BJ (cell line): ENCODE measurements at regions not wholly inside any gene's neighbourhood (a gene's known extent, or its start where the extent isn't known, plus 50 kb on each side); places are given as distances from the start of the nearest gene placed in this dataset.

ENCODE experiments used
- CTCF ChIA-PET: fragments of 350-600 bp; formaldehyde crosslinking; extraction: SDS; loops from one replicate; lab custom pipeline; 2021; ENCODE audit warnings: antibody characterized with exemption, inconsistent platforms; lab: Yijun Ruan, JAX
- POLR2A ChIA-PET: fragments of 300-600 bp; sonication (Branson Sonifier 250); formaldehyde crosslinking; extraction: SDS; loops from one replicate; lab custom pipeline; 2021; ENCODE audit warnings: antibody characterized with exemption; lab: Charles Lee
- DNase-seq: peaks from one replicate; pipeline ENCODE4 v3.0.0-alpha.2; 2011; ENCODE audit warnings: low read depth
- H3K27me3 ChIP-seq: 2 replicates; pipeline ENCODE4 v1.6.0; 2011; ENCODE audit warnings: low read length; ENCODE audit not compliant: control insufficient read depth, insufficient read depth
- H3K36me3 ChIP-seq: 2 replicates; pipeline ENCODE4 v1.5.1; 2011; ENCODE audit warnings: low read length; ENCODE audit not compliant: control insufficient read depth, insufficient read depth
- H3K4me3 ChIP-seq: 2 replicates; pipeline ENCODE4 v1.5.1; 2011; ENCODE audit warnings: low read depth, mild to moderate bottlenecking, control low read depth, low read length
- TF ChIP-seq, protein P1 (sequence below): IDR thresholded peaks from 2 replicates; pipeline ENCODE4 v1.5.1; 2011; ENCODE audit warnings: low read depth, mild to moderate bottlenecking, control low read depth, inconsistent platforms, low read length, moderate library complexity; ENCODE audit not compliant: insufficient read depth

DNA sequence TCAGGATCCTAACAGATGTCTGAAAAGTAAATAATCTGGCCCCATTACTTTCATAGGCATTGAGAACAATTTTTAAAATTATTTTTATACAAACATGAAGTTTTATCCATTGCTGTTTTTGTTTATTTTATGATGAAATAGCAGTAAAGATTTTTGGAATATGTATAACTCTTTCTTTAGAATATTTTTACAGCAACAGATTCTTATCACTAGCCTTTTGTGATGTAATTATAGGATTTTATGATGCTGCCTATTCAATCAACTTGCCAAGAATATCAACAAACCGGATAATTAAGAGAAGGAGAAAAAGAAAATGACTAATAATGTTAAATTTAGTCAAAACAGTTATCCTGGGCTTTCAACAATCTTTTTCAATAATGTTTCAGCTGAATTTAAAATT is 386.3 kb downstream of the ZIC1 start:
- TF ChIP-seq, protein P1, sequence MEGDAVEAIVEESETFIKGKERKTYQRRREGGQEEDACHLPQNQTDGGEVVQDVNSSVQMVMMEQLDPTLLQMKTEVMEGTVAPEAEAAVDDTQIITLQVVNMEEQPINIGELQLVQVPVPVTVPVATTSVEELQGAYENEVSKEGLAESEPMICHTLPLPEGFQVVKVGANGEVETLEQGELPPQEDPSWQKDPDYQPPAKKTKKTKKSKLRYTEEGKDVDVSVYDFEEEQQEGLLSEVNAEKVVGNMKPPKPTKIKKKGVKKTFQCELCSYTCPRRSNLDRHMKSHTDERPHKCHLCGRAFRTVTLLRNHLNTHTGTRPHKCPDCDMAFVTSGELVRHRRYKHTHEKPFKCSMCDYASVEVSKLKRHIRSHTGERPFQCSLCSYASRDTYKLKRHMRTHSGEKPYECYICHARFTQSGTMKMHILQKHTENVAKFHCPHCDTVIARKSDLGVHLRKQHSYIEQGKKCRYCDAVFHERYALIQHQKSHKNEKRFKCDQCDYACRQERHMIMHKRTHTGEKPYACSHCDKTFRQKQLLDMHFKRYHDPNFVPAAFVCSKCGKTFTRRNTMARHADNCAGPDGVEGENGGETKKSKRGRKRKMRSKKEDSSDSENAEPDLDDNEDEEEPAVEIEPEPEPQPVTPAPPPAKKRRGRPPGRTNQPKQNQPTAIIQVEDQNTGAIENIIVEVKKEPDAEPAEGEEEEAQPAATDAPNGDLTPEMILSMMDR: no peak
- no peak for DNase-seq
- Histone ChIP-seq H3K36me3 (no peaks in the 10 kb centered on the region), H3K4me3 (no peak overlapping the region), H3K27me3 (no peaks in the 10 kb centered on the region)
- ChIA-PET CTCF (no interaction called here), POLR2A (no interaction called here)

DNA sequence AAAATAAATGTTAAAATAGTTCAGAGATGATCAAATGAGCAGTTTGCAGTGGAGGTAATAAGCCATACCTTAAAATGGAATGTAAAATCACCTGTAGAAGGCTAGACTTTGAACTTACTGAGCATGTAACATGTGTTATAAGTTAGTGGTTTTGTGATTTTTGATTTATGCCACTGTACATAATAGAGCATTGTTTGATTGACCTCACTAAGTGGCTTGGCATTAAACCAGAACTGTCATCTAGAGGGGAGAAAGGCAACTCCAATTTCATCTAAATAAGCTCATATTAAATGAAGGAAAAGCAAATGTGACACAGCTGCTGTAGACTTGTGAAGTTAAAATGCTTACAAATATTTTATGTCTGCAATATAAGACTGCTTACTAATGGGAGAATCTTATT is 387.9 kb downstream of the ZIC1 start:
- no peak for DNase-seq
- H3K36me3 ChIP-seq: no peaks in the 10 kb centered on the region
- no peak overlapping the region for H3K4me3 ChIP-seq
- CTCF ChIA-PET: no interaction called here
- TF ChIP-seq, protein P1: no peak
- POLR2A ChIA-PET: no interaction called here
- H3K27me3 ChIP-seq: no peaks in the 10 kb centered on the region

DNA sequence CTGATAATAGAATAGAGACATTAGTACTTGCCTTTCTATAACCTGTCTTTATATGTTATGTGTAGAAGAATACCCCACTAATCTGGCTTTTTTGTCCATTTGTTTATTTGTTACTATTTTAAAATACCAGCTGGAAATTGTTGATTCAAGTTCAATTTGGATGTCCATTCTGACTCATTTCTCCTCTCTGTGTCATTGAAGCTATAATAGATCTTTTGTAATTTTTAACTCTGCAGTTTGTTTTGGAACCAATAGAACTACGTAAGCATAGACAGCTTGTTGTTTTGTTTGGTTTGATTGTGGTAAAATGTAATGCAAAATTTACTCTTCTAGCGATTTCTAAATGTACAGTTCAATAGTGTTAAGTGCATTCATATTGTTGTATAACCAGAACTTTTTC is 390.4 kb downstream of the ZIC1 start:
- POLR2A ChIA-PET: no interaction called here
- no peak for DNase-seq
- no peaks in the 10 kb centered on the region for H3K27me3 ChIP-seq
- H3K36me3 ChIP-seq: no peaks in the 10 kb centered on the region
- H3K4me3 ChIP-seq: no peak overlapping the region
- TF ChIP-seq, protein P1: no peak
- CTCF ChIA-PET: no interaction called here

DNA sequence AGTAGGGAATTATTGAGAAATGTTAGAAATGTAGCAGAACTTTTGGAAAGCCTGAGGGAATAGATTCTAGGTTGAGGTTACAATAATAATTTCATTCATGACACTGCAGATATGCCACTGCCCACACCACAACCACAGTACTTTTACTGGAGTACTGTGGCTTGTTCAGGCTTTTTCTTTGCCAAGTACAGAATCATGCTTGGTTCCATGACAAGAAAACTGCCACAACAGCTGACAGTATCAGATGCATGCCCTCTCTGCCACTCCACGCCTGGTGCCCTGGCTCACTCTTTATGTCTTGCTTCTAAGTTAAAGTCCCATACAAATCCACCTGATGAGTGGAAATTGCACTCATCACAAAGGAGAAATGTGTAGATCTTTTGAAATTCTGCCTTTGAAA is 398.6 kb downstream of the ZIC1 start:
- POLR2A ChIA-PET: no interaction called here
- DNase-seq: no peak
- H3K27me3 ChIP-seq: no peaks in the 10 kb centered on the region
- CTCF ChIA-PET: interaction anchor here (1.0 to 1.5 kb wide), 2 partner anchors 269 to 270 kb away, joined by 4 read pairs; no protein-coding TSS in a partner anchor
- no peak overlapping the region for H3K4me3 ChIP-seq
- no peaks in the 10 kb centered on the region for H3K36me3 ChIP-seq
- TF ChIP-seq, protein P1: no peak

DNA sequence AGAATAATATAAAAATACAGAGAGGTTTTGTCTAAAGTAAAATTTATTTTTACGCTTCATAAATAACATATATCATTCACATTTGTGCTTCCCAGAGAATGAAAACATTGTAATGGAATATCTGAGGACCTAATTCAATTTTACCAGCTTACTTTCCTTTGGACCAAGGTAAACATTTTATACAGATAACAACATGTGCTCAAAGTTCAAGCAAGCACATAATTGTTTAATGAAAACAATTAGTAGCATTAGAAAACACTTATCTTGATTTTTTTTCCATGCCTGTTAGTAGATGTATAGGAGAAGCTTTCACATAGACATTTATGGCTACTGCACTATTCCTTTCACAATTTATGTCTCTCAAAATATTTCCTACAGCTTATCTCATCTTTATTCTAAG is 400.0 kb downstream of the ZIC1 start:
- Histone ChIP-seq H3K4me3 (no peak overlapping the region), H3K27me3 (no peaks in the 10 kb centered on the region), H3K36me3 (no peaks in the 10 kb centered on the region)
- POLR2A ChIA-PET: no interaction called here
- DNase-seq: no peak
- CTCF ChIA-PET: interaction anchor here (1.5 kb wide), 1 partner anchor 268 kb away, joined by 4 read pairs; no protein-coding TSS in a partner anchor
- TF ChIP-seq, protein P1: no peak
